NOMO-1 (cell line): ENCODE measurements at regions not wholly inside any gene's neighbourhood (a gene's known extent, or its start where the extent isn't known, plus 50 kb on each side); places are given as distances from the start of the nearest gene placed in this dataset.
"Not testable (repeated sequence)": the region's sequence is repeated elsewhere in the genome, so short reads cannot be mapped to it uniquely, and the experiment has no call there.

Source experiments
- DNase-seq, 2 experiments: peaks; one replicate each; lab custom pipeline; 2025; ENCODE audit not compliant: unreplicated experiment in 2 of 2; lab: John Stamatoyannopoulos, UW

DNA sequence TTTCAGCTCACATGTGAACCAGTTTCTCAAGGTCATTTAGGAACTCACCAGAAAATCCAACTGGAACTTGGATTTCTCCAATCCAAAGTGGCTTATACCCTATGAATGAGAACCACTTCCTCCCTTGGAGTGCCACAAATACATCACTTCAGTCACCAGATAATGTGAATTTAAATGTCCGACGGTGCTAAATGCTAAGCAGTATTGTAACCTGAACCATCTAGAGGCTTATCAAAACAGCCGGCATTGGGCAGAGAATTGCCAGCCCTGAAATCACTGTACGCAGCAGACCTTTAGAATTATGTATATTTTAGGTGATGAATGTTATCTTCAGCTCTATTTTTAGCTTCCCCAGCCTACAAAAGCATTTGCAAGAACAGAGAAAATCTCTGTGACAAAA is 76.8 kb upstream of the COX20 start:
- no peak for DNase-seq

DNA sequence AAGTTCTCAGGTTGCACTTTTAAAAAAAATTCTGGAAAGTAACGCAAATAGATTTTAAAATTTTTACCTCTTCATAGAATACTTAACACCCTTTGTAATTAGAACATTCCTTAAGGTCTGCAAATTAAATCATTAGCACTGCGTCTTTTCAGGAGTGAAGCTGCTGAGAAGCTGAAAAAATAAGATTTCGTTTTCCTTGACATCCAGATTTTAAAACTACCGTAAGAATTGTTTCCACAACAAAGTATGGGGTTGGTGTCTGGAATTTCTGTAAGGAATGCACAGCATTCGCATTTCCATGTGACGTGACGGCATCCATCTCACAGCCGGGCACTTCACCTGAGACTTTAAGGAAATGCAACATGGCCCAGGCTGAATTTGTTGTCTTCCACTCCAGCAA is 76.3 kb upstream of the COX20 start:
- no peak for DNase-seq

DNA sequence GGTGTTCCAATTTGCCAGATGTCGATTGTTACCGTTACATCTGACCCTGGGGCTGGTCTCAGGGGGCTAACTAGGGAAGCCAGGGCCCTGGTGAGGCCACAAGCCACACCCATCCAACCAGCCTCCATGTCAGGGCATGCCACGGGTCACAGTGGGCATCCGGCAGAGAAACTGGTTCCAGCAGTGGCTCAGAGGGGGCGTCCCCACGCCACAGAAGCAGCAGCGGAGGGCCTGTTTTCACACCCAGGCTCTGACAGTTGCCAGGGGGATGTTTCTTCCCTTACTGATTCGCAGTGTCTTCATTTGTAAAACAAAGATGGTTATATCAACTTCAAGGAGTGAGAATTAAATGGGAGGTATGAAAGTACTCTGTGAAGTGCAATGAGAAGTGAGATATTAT is 75.0 kb upstream of the COX20 start:
- DNase-seq = no peak

DNA sequence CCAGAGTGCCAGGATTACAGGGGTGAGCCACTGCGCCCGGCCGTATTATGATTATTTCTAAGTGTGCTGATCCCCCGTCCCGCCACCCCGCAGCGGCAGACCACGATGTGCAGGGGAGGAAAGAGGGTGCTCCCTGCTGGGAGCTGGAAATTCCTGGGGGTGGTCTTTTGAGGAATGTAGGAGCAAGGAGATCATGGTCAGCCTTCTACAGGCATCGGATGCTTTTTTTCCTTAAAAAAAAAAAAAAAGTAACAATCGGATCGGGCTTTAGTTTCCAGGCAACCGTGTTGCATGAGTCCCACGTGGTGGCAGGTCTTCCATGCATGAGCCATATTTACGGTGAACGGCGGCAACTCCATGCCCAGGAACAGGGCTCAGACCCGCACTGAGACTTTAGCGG is 74.2 kb upstream of the COX20 start:
- no peak for DNase-seq

DNA sequence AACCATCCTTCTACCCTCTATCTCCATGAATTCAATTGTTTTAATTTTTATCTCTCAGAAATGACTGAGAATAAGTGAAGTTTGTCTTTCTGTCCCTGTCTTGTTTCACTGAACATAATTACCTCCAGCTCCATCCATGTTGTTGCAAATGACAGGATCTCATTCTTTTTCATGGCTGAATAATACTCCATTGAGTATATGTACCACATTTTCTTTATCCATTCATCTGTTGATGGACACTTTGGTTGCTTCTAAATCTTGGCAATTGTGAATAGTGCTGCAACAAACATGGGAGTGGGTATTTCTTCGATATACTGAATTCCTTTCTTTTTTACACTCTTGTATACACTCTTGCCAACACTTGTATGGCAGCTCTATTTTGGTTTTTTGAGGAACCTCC is 72.8 kb upstream of the COX20 start:
- no peak for DNase-seq

DNA sequence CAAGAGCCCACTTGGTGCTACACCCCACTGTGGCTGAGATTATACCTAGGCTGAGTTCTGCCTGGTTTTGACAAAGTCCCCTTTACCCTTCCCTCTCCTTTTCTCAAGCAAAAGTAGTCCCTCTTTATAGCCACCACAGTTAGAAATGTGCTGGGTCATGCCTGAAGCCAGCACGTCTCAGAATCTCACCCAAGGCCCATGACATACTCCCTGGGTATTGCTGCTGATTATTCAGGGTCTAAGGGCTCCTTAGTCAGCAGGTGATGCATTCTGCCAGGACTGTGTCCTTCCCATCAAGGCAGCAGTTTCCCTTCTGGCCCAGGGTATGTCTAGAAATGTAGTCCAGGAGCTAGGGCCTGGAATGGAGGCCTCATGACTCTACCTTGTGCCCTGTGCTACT is 67.3 kb upstream of the COX20 start:
- no peak for DNase-seq

DNA sequence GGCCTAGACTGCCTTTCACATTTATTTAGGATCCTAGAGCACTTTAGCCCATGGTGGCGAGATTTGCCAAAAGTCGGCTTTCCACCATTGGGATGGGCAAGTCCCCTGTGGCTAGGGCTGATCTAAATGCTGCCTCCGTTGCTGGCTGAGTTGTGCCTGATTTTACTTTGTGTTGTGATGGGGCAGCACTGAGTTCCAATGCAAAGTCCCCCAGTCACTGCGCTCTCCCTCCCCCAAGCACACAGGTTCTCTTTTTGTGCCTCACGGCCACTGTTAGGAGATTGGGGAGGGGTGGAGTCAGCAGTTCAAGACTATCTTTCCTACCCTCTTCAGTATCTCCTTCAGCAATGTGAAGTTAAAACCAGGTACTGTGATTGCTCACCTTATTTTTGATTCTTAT is 66.7 kb upstream of the COX20 start:
- DNase-seq = no peak

DNA sequence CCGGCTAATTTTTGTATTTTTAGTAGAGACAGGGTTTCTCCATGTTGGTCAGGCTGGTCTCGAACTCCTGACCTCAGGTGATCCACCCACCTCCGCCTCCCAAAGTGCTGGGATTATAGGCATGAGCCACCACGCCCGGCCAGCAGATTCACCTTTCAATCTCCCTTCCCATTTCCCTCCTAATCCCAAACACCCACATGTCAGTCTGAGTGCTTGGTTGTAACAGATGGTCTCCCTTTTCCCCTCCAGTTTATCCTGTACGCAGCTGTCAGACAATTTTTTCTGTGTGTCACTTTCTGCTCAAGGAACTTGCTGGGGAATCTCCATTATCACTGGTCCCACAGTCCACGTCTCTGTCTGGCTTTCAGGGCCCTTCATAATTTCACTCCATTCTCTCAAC is 64.9 kb upstream of the COX20 start:
- DNase-seq = not testable (repeated sequence)

DNA sequence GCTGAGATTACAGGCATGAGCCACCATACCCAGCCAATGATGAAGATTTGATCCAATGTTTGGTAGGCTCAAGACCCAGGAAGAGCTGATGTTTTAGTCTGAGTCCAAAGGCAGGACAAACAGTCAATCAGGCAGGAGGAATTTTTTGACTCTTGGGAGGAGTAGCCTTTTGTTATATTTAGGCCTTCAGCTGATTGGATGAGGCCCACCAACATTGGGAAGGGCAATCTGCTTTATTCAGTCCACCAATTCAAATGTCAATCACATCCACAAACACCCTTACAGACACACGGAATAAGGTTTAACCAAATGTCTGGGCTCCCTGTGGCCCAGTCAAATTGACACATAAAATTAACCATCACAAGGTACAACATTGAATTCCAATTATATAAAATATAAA is 61.9 kb upstream of the COX20 start:
- no peak for DNase-seq

DNA sequence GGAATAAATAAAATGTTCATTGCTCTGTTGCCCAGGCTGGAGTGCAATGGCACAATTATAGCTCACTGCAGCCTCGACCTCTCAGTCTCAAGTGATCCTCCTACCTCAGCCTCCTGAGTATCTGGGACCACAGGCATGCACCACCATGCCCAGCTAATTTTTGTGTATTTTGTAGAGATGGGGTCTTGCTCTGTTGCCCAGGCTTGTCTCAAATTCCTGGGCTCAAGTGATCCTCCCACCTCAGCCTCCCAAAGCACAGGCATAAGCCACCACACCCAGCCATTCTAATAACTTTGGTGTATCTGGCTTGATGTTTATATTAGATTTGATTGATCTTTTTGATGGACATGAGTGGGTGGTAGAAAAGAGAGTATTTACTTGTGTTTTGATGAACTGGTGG is 58.7 kb upstream of the COX20 start:
- not testable (repeated sequence) for DNase-seq

DNA sequence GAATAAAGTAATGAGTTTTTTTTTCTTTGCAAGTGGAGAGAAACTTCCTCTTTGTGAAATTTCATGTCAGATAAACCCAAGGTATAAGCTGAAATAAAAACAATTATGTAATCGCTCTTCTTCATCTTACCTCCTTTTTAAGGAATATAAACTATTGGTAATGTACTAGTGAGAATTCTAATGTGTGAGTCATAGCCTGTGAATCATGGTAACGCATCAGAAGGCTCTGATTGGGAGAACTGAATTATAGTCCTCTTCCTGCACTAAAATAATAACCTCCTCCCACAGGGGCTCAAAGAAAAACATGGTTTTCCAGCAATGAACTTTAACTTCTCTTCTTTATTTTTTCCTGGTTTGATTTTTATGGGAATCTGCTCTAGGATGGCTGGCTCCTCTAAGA is 57.1 kb upstream of the COX20 start:
- DNase-seq = peak; percentile 3 to 60

DNA sequence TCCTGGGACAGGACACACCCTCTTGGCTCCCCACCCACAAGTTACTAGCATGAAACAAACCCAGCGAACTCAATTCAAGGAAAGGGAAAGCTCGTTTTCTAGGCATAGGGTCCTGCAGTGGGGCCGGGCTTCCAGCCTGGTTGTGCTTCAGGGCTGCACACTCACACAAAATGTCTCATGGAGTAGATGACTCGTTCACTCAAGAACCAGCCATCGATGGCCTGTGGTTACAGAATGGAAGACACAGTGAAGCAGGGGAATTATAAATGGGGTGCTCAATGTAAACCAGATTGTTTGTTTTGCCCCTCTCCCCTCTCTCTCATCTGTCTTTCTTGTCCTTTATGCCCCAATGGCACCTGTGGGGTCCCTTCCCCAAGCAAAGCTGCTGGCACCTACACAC is 56.0 kb upstream of the COX20 start:
- no peak for DNase-seq

DNA sequence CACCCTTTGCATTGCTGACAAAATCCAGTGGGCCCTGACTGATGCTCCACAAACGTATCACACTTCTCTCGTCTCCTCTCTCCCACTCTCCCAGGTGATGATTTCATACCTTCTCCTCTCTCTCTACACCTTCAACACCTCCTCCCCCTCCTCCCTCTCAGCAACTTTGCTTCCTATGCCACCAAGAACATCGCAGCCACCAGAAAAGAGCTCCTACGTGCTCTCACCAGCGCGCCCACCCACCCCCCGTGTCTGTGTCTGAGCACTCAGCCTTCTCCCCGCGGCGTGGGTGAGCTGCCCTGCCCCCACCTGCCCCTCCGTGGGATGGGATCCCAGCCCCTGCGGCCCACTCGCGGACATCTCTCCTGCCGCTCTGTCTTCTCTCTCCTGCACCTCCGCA is 55.1 kb upstream of the COX20 start:
- DNase-seq = no peak

DNA sequence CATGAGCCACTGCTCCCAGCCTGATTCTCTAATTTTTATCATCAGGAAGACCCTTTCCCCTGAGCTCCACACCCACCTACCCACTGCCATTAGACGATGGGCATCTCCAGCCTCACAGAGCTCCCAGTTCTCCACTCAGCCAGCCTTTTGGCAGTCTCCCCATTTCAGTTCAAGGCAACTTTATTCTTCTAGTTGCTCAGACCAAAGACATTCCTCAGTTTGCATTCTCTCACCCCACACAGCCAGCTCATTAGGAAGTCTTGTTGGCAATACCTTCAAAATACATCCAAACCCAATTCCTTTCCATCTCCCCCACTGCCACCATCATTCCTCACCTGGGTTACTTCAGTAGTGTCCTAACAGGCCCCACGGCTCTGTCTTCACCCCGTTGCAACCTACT is 53.4 kb upstream of the COX20 start:
- no peak for DNase-seq

DNA sequence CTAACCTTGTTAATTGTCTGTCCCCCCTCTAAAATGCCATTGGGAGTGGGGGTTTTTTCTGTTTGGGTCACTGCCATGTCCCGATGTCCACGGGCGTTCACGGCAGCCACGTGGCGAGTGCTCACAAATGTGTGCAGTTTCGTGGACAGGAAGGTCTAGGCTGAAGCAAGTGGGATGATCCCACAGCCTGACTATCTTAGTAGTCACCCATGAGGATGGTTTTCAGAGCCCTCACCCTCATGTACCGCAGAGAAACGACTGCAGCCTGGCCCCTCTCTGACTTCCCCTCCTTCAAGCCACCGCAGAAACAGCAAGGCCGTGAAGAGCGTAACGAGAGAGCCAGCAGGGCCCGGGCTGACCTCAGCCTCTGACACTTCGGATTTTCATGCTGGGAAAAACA is 52.3 kb upstream of the COX20 start:
- no peak for DNase-seq
